Smooth muscle cell (in vitro differentiated cells): ENCODE measurements at regions not wholly inside any gene's neighbourhood (a gene's known extent, or its start where the extent isn't known, plus 50 kb on each side); places are given as distances from the start of the nearest gene placed in this dataset.
"Not testable (repeated sequence)": the region's sequence is repeated elsewhere in the genome, so short reads cannot be mapped to it uniquely, and the experiment has no call there.

Experiments
- DNase-seq: peaks from one replicate; lab custom pipeline; 2025; ENCODE audit not compliant: unreplicated experiment; lab: John Stamatoyannopoulos, UW
- H2AFZ ChIP-seq: fragments of 200-600 bp; sonication (generic); 2 replicates; pipeline ENCODE4 v1.6.0; 2016; ENCODE audit warnings: antibody characterized with exemption, low read depth, mild to moderate bottlenecking
- H3F3A ChIP-seq: fragments of 200-600 bp; sonication (generic); 2 replicates; pipeline ENCODE4 v1.6.0; 2017; ENCODE audit warnings: antibody characterized with exemption, low read depth
- H3K27ac ChIP-seq: fragments of 200-600 bp; sonication (generic); 2 replicates; pipeline ENCODE4 v1.5.1; 2016; ENCODE audit warnings: low read depth, mild to moderate bottlenecking
- H3K27me3 ChIP-seq: fragments of 200-600 bp; sonication (generic); 2 replicates; pipeline ENCODE4 v1.6.1; 2016; ENCODE audit warnings: low read depth, mild to moderate bottlenecking
- H3K36me3 ChIP-seq: fragments of 200-600 bp; sonication (generic); 2 replicates; pipeline ENCODE4 v1.5.1; 2016; ENCODE audit warnings: low read depth
- H3K4me1 ChIP-seq: fragments of 200-600 bp; sonication (generic); 2 replicates; pipeline ENCODE4 v1.5.1; 2016; ENCODE audit warnings: low read depth
- H3K4me2 ChIP-seq: fragments of 200-600 bp; sonication (generic); 2 replicates; pipeline ENCODE4 v1.6.0; 2016; ENCODE audit warnings: mild to moderate bottlenecking
- H3K4me3 ChIP-seq: fragments of 200-600 bp; sonication (generic); 2 replicates; pipeline ENCODE4 v1.5.1; 2016; ENCODE audit warnings: mild to moderate bottlenecking
- H3K79me2 ChIP-seq: fragments of 200-600 bp; sonication (generic); 2 replicates; pipeline ENCODE4 v1.6.0; 2016; ENCODE audit warnings: low read depth, mild to moderate bottlenecking
- H3K9ac ChIP-seq: fragments of 200-600 bp; sonication (generic); 2 replicates; pipeline ENCODE4 v1.6.0; 2016; ENCODE audit warnings: low read depth
- H3K9me3 ChIP-seq: fragments of 200-600 bp; sonication (generic); replicated peaks from 2 replicates; pipeline ENCODE4 v1.5.1; 2016; ENCODE audit warnings: low read depth
- H4K20me1 ChIP-seq: fragments of 200-600 bp; sonication (generic); 2 replicates; pipeline ENCODE4 v1.6.0; 2016; ENCODE audit warnings: low read depth
- WGBS: methylation state at CpG from one replicate; pipeline ENCODE4 v1.1.7; 2016; ENCODE audit warnings: low lambda C conversion rate; 5-methylcytosine and 5-hydroxymethylcytosine counted together
- TF ChIP-seq, protein P1 (sequence below): fragments of 200-600 bp; sonication (generic); IDR thresholded peaks from 2 replicates; pipeline ENCODE4 v1.5.1; 2017; ENCODE audit warnings: borderline replicate concordance, mild to moderate bottlenecking, antibody characterized with exemption; ENCODE audit not compliant: insufficient read depth, poor library complexity, severe bottlenecking

DNA sequence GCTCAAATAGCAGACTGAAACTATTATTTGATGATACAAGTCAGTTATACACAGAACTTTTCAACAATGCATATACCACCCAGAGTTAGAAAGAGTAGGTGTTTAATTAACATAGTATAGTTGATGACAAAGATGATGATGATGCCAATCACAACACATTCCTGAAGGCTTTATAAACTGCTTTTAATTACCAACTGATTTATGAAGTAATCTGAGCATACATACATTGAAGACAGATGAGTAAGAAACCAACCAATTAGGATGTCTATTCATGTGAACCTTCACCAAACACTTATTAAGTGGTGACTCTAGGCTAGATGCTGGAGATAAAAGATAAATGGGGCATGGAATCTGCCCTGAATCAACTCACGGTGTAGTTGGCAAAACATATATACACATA lies 600.9 kb upstream of the FLRT2 start:
- Histone ChIP-seq H3K27me3 (no peaks in the 10 kb centered on the region), H3K4me3 (no peak overlapping the region), H2AFZ (no peak overlapping the region), H3K27ac (no peak overlapping the region), H4K20me1 (no peaks in the 10 kb centered on the region), H3K9ac (no peak overlapping the region), H3K36me3 (no peaks in the 10 kb centered on the region), H3K4me2 (no peak overlapping the region), H3K79me2 (no peaks in the 10 kb centered on the region), H3K9me3 (no peaks in the 10 kb centered on the region), H3F3A (no peaks in the 10 kb centered on the region), H3K4me1 (no peaks in the 10 kb centered on the region)
- DNase-seq: no peak
- WGBS: 51% methylated on average over 1 of the region's 1 CpG
- TF ChIP-seq, protein P1, sequence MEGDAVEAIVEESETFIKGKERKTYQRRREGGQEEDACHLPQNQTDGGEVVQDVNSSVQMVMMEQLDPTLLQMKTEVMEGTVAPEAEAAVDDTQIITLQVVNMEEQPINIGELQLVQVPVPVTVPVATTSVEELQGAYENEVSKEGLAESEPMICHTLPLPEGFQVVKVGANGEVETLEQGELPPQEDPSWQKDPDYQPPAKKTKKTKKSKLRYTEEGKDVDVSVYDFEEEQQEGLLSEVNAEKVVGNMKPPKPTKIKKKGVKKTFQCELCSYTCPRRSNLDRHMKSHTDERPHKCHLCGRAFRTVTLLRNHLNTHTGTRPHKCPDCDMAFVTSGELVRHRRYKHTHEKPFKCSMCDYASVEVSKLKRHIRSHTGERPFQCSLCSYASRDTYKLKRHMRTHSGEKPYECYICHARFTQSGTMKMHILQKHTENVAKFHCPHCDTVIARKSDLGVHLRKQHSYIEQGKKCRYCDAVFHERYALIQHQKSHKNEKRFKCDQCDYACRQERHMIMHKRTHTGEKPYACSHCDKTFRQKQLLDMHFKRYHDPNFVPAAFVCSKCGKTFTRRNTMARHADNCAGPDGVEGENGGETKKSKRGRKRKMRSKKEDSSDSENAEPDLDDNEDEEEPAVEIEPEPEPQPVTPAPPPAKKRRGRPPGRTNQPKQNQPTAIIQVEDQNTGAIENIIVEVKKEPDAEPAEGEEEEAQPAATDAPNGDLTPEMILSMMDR: no peak

DNA sequence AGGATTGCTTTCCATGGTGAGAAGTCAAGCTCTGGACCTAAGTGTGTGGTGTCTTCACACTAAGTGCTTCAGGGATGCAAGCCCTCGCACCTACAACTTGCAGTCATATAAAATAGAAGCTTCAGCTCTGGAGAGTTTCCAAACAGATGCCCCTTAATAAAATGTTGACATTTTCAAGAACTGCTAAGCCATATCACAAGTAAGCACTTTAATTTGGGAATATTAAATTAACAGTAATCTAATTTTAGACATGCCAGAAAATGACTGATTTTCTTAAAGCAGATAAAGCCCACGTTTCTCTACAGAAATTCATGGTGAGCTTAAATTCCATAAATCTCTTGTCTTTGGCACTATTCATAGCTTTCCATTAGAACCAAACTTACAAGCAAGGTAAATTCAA lies 600.1 kb upstream of the FLRT2 start:
- Histone ChIP-seq H3K4me1 (no peaks in the 10 kb centered on the region), H3K4me2 (no peak overlapping the region), H3K9me3 (no peaks in the 10 kb centered on the region), H3K9ac (no peak overlapping the region), H3K27me3 (no peaks in the 10 kb centered on the region), H2AFZ (no peak overlapping the region), H4K20me1 (no peaks in the 10 kb centered on the region), H3F3A (no peaks in the 10 kb centered on the region), H3K36me3 (no peaks in the 10 kb centered on the region), H3K79me2 (no peaks in the 10 kb centered on the region), H3K4me3 (no peak overlapping the region), H3K27ac (no peak overlapping the region)
- TF ChIP-seq, protein P1: no peak
- no peak for DNase-seq
- WGBS: 76% methylated on average over 2 of the region's 2 CpGs

DNA sequence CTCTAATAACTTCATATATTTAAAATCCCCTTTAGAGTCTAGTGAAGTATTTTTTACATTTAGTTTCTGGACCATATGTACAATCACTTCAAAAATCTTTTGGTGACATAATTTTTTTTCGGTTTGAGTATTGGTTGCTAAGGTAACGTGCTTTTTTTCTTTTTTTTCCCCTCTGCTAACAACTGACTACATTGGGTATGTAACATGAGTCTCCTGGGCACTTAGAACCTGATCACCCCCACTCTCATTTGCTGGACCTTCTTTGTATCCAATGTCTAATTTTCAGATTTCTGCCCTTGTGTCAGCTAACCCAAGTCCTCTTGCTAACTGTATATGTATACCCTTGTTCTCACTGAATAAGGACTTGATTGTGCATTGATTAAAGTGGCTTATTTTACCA lies 592.9 kb upstream of the FLRT2 start:
- Histone ChIP-seq H3K9ac (no peak overlapping the region), H3K27me3 (no peaks in the 10 kb centered on the region), H3K36me3 (no peaks in the 10 kb centered on the region), H3F3A (no peaks in the 10 kb centered on the region), H2AFZ (no peak overlapping the region), H3K4me3 (no peak overlapping the region), H4K20me1 (no peaks in the 10 kb centered on the region), H3K4me2 (no peak overlapping the region), H3K79me2 (no peaks in the 10 kb centered on the region), H3K9me3 (no peaks in the 10 kb centered on the region), H3K4me1 (no peaks in the 10 kb centered on the region), H3K27ac (no peak overlapping the region)
- TF ChIP-seq, protein P1: no peak
- 76% methylated on average over 2 of the region's 2 CpGs for WGBS
- DNase-seq: no peak

DNA sequence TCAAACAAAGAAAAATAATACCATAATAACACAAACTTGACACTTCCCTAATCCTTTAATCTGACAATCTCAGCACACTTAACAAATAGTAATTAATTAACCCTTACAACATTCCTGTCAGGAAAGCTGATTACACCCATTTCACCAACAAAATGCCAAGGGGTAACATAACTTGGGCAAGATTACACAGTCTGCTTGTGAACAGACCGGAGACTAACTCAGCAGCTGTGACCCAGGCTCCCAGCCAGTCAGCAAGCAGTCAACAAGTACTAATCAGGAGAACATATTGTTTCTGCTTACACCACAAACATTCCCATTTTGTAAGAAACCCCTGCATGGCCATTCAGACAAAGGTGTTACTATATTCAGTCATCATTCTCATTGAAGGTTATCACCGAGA lies 592.5 kb upstream of the FLRT2 start:
- Histone ChIP-seq H3K27me3 (no peaks in the 10 kb centered on the region), H3K4me2 (no peak overlapping the region), H3K9me3 (no peaks in the 10 kb centered on the region), H3K36me3 (no peaks in the 10 kb centered on the region), H3K79me2 (no peaks in the 10 kb centered on the region), H4K20me1 (no peaks in the 10 kb centered on the region), H3K4me1 (no peaks in the 10 kb centered on the region), H3F3A (no peaks in the 10 kb centered on the region), H3K4me3 (no peak overlapping the region), H3K9ac (no peak overlapping the region), H2AFZ (no peak overlapping the region), H3K27ac (no peak overlapping the region)
- DNase-seq: no peak
- 97% methylated on average over 2 of the region's 2 CpGs for WGBS
- TF ChIP-seq, protein P1: no peak

DNA sequence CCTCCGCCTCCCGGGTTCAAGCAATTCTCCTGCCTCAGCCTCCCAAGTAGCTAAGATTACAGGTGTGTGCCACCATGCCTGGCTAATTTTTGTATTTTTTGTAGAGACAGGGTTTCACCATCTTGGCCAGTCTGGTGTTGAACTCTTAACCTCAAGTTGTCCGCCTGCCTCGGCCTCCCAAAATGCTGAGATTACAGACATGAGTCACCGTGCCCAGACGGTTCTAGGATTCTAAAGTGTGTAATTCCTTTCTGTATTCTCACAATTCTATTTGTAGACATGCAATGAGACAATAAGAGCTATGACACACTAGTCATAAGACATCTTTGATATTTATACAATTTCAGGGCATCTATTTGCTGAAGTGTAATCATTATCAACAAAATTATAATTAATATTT lies 585.0 kb upstream of the FLRT2 start:
- not testable (repeated sequence) for H3K9me3 ChIP-seq, DNase-seq, H3K27me3 ChIP-seq, H3K4me1 ChIP-seq, H3F3A ChIP-seq, H3K36me3 ChIP-seq, H2AFZ ChIP-seq, H3K79me2 ChIP-seq, H4K20me1 ChIP-seq, H3K9ac ChIP-seq, H3K4me2 ChIP-seq, H3K27ac ChIP-seq, H3K4me3 ChIP-seq
- 69% methylated on average over 6 of the region's 6 CpGs for WGBS
